Calu3 (cell line): ENCODE measurements at regions not wholly inside any gene's neighbourhood (a gene's known extent, or its start where the extent isn't known, plus 50 kb on each side); places are given as distances from the start of the nearest gene placed in this dataset.

ENCODE experiments used
- BruUV-seq: library from RNA; stranded (reverse); fragments of 400-500 nt; replicated peaks from 2 replicates; lab custom pipeline; 2021; lab: Mats Ljungman, UMichigan
- CTCF ChIA-PET: fragments of 300-600 bp; sonication (Branson Sonifier 250); formaldehyde crosslinking; loops from one replicate; lab custom pipeline; 2022; ENCODE audit warnings: antibody characterized with exemption; lab: Charles Lee
- DNase-seq: peaks from one replicate; pipeline ENCODE4 v3.0.0; 2022
- H3K27ac Mint-ChIP-seq: one replicate; pipeline ENCODE4 v1.8.0; 2022; ENCODE audit warnings: mixed read lengths; ENCODE audit not compliant: unreplicated experiment
- H3K27me3 Mint-ChIP-seq: one replicate; pipeline ENCODE4 v1.8.0; 2022; ENCODE audit warnings: mixed read lengths; ENCODE audit not compliant: unreplicated experiment
- H3K36me3 Mint-ChIP-seq: one replicate; pipeline ENCODE4 v1.8.0; 2022; ENCODE audit warnings: mild to moderate bottlenecking, moderate library complexity, mixed read lengths; ENCODE audit not compliant: insufficient read depth, unreplicated experiment
- H3K4me1 Mint-ChIP-seq: one replicate; pipeline ENCODE4 v1.8.0; 2022; ENCODE audit warnings: mild to moderate bottlenecking, low read depth, mixed read lengths; ENCODE audit not compliant: unreplicated experiment
- H3K4me3 Mint-ChIP-seq: one replicate; pipeline ENCODE4 v1.8.0; 2022; ENCODE audit warnings: mild to moderate bottlenecking, low read depth, moderate library complexity, mixed read lengths; ENCODE audit not compliant: unreplicated experiment
- H3K9me3 Mint-ChIP-seq: one replicate; pipeline ENCODE4 v1.8.0; 2022; ENCODE audit warnings: low read depth, mixed read lengths; ENCODE audit not compliant: unreplicated experiment
- CTCF ChIP-seq: fragments of 200-600 bp; IDR thresholded peaks from one replicate; pipeline ENCODE4 v1.8.0; 2022; ENCODE audit warnings: antibody characterized with exemption; ENCODE audit not compliant: unreplicated experiment
- intact Hi-C: fragments of 100-400 bp; cut with micrococcal nuclease; formaldehyde crosslinking; loops from one replicate; pipeline ENCODE4 v1.10.0; 2022; ENCODE audit not compliant: unreplicated experiment

- TF ChIP-seq CTCF: no peak
- H3K9me3 Mint-ChIP-seq: no peaks in the 10 kb centered on the region
- CTCF ChIA-PET: no interaction called here
- no peaks in the 10 kb centered on the region for H3K36me3 Mint-ChIP-seq
- H3K4me1 Mint-ChIP-seq: no peaks in the 10 kb centered on the region
- H3K4me3 Mint-ChIP-seq: no peak overlapping the region
- H3K27me3 Mint-ChIP-seq: peaks cover 56% of the 10 kb centered on the region
- BruUV-seq: no TSS peak
- intact Hi-C loops: no loop called here
- DNase-seq: no peak
- H3K27ac Mint-ChIP-seq: no peak overlapping the region
Measured at GRCh38 chr9:109709866-109710265, 70.1 kb upstream of the PALM2AKAP2 start.

DNA sequence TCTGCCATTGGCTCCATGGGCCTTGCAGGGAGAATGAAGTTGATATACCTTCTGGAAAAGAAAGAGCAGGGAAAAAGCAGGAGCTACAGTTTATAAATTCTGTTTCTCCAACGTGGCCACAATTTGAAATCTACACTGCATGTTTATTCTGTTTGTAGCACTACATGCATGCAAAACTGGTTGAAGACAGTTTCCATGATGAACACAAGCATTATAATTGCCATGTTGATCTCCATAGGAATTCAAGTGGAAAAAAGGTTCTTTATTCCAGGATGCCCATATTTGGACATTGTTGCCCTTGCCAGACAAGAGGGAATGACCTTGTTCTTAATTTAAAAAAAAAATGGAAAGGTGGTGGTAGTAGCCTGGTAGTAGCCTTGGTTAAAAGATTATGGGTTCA lies 69.2 kb upstream of the PALM2AKAP2 start:
- Mint-ChIP-seq H3K9me3 (no peaks in the 10 kb centered on the region), H3K27me3 (peaks cover 46% of the 10 kb centered on the region), H3K36me3 (no peaks in the 10 kb centered on the region), H3K4me1 (no peaks in the 10 kb centered on the region), H3K4me3 (no peak overlapping the region), H3K27ac (no peak overlapping the region)
- DNase-seq: no peak
- CTCF ChIA-PET: interaction anchor here (0.5 kb wide), 1 partner anchor 217 kb away, joined by 3 read pairs; no protein-coding TSS in a partner anchor
- intact Hi-C loops: no loop called here
- no TSS peak for BruUV-seq
- no peak for TF ChIP-seq CTCF

- H3K9me3 Mint-ChIP-seq: no peaks in the 10 kb centered on the region
- CTCF ChIA-PET: no interaction called here
Measured at GRCh38 chr9:109715344-109715743, 64.7 kb upstream of the PALM2AKAP2 start.

DNA sequence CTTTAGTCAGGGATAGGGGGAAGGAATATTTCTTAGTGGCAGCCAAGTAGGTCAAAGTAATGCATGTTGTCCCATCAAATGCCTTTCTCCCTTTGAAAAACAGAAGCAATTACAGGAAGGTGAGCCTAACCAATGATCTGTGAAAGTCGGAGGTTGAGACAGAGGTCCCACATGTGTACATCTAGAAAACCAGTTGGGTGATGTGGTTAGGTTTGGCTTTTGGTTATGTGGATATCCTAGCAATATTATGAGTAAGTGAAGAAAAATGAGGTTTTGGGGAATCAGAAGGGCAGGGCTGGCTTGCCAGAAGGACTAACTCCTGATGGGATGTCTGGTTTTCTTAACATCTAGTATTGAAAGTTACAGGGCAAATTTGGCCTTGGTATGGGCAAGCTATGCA lies 63.4 kb upstream of the PALM2AKAP2 start:
- CTCF ChIA-PET: no interaction called here
- H3K36me3 Mint-ChIP-seq: no peaks in the 10 kb centered on the region
- no peak overlapping the region for H3K4me3 Mint-ChIP-seq
- no peak overlapping the region for H3K27ac Mint-ChIP-seq
- H3K9me3 Mint-ChIP-seq: no peaks in the 10 kb centered on the region
- no peak for TF ChIP-seq CTCF
- intact Hi-C loops: no loop called here
- BruUV-seq: no TSS peak
- no peaks in the 10 kb centered on the region for H3K4me1 Mint-ChIP-seq
- peaks cover 9% of the 10 kb centered on the region for H3K27me3 Mint-ChIP-seq
- no peak for DNase-seq

More at GRCh38 chr9:109715344-109715743, 64.7 kb upstream of the PALM2AKAP2 start:
- intact Hi-C loops: no loop called here
- Mint-ChIP-seq H3K27ac (no peak overlapping the region), H3K4me1 (no peaks in the 10 kb centered on the region), H3K36me3 (no peaks in the 10 kb centered on the region), H3K4me3 (no peak overlapping the region), H3K27me3 (peaks cover 22% of the 10 kb centered on the region)
- TF ChIP-seq CTCF: no peak
- no peak for DNase-seq
- no TSS peak for BruUV-seq
